ENCODE measurements at regions not wholly inside any gene's neighbourhood (a gene's known extent, or its start where the extent isn't known, plus 50 kb on each side); places are given as distances from the start of the nearest gene placed in this dataset.

- H3K36me3 Mint-ChIP-seq: no peaks in the 10 kb centered on the region
- ATAC-seq (no peak), DNase-seq (ENCODE audit: low spot score) (no peak)
- ChIA-PET POLR2A (no interaction called here), CTCF (no interaction called here)
- H3K4me1 Mint-ChIP-seq: peaks cover 8% of the 10 kb centered on the region
- H3K27ac Mint-ChIP-seq: no peak overlapping the region
- TF ChIP-seq PREB (CRISPR knock-in tag; IDR thresholded peaks at IDR 0.05; ENCODE audit: borderline replicate concordance): no peak
- H3K27me3 Mint-ChIP-seq (ENCODE audit: low read depth): no peaks in the 10 kb centered on the region
- H3K4me3 Mint-ChIP-seq: no peak overlapping the region
- no peaks in the 10 kb centered on the region for H3K9me3 Mint-ChIP-seq
Observed at GRCh38 chr2:78262713-78263375, 740.7 kb upstream of the LRRTM4 start.

- Mint-ChIP-seq H3K4me1 (peaks cover 8% of the 10 kb centered on the region), H3K27ac (no peak overlapping the region), H3K36me3 (no peaks in the 10 kb centered on the region), H3K27me3 (ENCODE audit: low read depth) (no peaks in the 10 kb centered on the region), H3K4me3 (no peak overlapping the region), H3K9me3 (no peaks in the 10 kb centered on the region)
- ChIA-PET CTCF (no interaction called here), POLR2A (no interaction called here)
- TF ChIP-seq GRHL2 (CRISPR knock-in tag; IDR thresholded peaks at IDR 0.05; ENCODE audit: insufficient replicate concordance, severe bottlenecking) (no peak), RELA (CRISPR knock-in tag; IDR thresholded peaks at IDR 0.05; ENCODE audit: borderline replicate concordance) (no peak), TP53 (CRISPR knock-in tag; IDR thresholded peaks at IDR 0.05) (no peak), IRF2 (CRISPR knock-in tag; IDR thresholded peaks at IDR 0.05; ENCODE audit: borderline replicate concordance, low read depth) (no peak)
- DNase-seq (ENCODE audit: low spot score) (no peak), ATAC-seq (no peak)
Observed at GRCh38 chr2:78263571-78263970, 741.4 kb upstream of the LRRTM4 start.

GRCh38 chr2:78264130-78264529 is 742.0 kb upstream of the LRRTM4 start:
- Mint-ChIP-seq H3K4me1 (peaks cover 8% of the 10 kb centered on the region), H3K27me3 (ENCODE audit: low read depth) (no peaks in the 10 kb centered on the region), H3K27ac (no peak overlapping the region), H3K36me3 (no peaks in the 10 kb centered on the region), H3K9me3 (no peaks in the 10 kb centered on the region), H3K4me3 (no peak overlapping the region)
- POLR2A ChIA-PET: no interaction called here
- ATAC-seq (no peak), DNase-seq (ENCODE audit: low spot score) (no peak)
- CTCF ChIA-PET: no interaction called here
- TF ChIP-seq, protein P1, sequence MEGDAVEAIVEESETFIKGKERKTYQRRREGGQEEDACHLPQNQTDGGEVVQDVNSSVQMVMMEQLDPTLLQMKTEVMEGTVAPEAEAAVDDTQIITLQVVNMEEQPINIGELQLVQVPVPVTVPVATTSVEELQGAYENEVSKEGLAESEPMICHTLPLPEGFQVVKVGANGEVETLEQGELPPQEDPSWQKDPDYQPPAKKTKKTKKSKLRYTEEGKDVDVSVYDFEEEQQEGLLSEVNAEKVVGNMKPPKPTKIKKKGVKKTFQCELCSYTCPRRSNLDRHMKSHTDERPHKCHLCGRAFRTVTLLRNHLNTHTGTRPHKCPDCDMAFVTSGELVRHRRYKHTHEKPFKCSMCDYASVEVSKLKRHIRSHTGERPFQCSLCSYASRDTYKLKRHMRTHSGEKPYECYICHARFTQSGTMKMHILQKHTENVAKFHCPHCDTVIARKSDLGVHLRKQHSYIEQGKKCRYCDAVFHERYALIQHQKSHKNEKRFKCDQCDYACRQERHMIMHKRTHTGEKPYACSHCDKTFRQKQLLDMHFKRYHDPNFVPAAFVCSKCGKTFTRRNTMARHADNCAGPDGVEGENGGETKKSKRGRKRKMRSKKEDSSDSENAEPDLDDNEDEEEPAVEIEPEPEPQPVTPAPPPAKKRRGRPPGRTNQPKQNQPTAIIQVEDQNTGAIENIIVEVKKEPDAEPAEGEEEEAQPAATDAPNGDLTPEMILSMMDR (IDR thresholded peaks at IDR 0.05): no peak
- TF ChIP-seq NR1H2 (CRISPR knock-in tag; IDR thresholded peaks at IDR 0.05) (no peak), ATF2 (CRISPR knock-in tag; IDR thresholded peaks at IDR 0.05; ENCODE audit: borderline replicate concordance, low read depth) (no peak), CREB1 (CRISPR knock-in tag; IDR thresholded peaks at IDR 0.05) (no peak)

GRCh38 chr2:78281164-78281563 is 744.3 kb upstream of the REG3G start:
- Mint-ChIP-seq H3K9me3 (peaks cover 27% of the 10 kb centered on the region), H3K27me3 (ENCODE audit: low read depth) (no peaks in the 10 kb centered on the region)
- POLR2A ChIA-PET: no interaction called here

More at GRCh38 chr2:78281164-78281563, 744.3 kb upstream of the REG3G start:
- CTCF ChIA-PET: no interaction called here
- ATAC-seq (no peak), DNase-seq (ENCODE audit: low spot score) (no peak)
- Mint-ChIP-seq H3K4me3 (no peak overlapping the region), H3K4me1 (no peaks in the 10 kb centered on the region), H3K36me3 (peaks cover 16% of the 10 kb centered on the region), H3K27ac (no peak overlapping the region)
- no peak for TF ChIP-seq IRF1 (CRISPR knock-in tag; IDR thresholded peaks at IDR 0.05)
- TF ChIP-seq ZNF121 (CRISPR knock-in tag; IDR thresholded peaks at IDR 0.05): no peak
- no peak for TF ChIP-seq GRHL2 (CRISPR knock-in tag; IDR thresholded peaks at IDR 0.05; ENCODE audit: insufficient replicate concordance, severe bottlenecking)
- TF ChIP-seq ZNF138 (CRISPR knock-in tag; conservative IDR thresholded peaks at IDR 0.05): no peak
- TF ChIP-seq ZNF219 (CRISPR knock-in tag; IDR thresholded peaks at IDR 0.05; ENCODE audit: borderline replicate concordance): no peak
